GM18511 (cell line): ENCODE measurements at regions not wholly inside any gene's neighbourhood (a gene's known extent, or its start where the extent isn't known, plus 50 kb on each side); places are given as distances from the start of the nearest gene placed in this dataset.
A peak's percentile ranks its signal among the peaks of the same experiment; 100 is the strongest.
"Not testable (repeated sequence)": the region's sequence is repeated elsewhere in the genome, so short reads cannot be mapped to it uniquely, and the experiment has no call there.

Source experiments
- ATAC-seq: cut with Tn5 transposase; IDR thresholded peaks from one replicate; pipeline ENCODE4 v1.9.1; 2021; ENCODE audit warnings: mild to moderate bottlenecking, moderate library complexity; ENCODE audit not compliant: unreplicated experiment

DNA sequence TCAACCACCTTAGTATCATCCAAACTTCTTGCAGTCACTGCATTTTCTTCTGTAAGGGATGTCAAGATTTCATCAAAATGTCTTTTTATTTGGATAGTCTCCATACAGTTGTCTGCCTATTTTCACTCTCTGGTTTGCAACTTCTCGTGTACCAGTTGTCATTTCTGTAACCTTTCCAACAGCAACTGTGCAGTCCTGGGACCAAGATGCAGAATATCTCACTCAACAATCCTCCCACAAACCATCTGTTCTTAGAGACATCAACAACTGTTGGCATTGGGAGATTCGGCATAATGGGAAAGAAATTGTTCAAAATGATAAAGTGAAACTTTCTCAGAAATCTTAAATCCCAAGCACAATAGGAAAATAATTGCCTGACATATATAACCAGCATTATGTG is 933.6 kb upstream of the SLC39A10 start:
- no peak for ATAC-seq

DNA sequence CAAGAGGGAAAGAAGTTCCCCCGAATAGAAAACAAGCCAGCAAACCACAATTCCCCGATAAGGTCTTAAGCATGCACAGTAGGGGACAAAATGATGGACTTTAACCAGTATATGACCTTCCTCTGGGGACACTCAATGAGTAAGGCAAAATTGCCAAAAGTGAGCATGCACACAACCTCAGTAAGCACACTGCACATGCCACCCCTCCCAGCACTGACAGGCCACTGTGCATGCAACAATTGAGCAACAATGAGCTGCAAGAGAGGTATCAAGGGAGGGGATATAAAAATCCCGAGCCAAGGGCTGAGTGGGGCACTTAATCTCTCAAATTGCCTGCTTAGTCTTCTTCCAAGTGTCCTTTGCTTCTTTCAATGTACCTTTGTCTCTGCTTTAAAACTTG is 935.8 kb upstream of the SLC39A10 start:
- no peak for ATAC-seq

DNA sequence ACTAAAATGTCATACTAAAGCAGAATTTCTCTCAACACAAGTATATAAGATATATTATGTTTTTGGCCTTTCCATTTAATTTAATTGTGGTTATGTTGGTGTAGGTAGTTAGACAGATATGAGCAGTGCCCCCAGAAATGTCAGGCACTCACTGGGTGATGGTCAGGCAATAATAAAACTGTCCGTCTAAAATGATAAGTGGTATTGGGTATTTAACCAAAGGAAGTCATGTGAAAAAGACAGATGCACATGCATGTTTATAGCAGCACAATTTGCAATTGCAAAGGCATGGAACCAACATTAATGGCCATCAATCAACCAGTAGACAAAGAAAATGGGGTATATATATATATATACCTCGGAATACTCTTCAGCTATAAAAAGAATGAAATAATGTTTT is 936.6 kb upstream of the SLC39A10 start:
- no peak for ATAC-seq

DNA sequence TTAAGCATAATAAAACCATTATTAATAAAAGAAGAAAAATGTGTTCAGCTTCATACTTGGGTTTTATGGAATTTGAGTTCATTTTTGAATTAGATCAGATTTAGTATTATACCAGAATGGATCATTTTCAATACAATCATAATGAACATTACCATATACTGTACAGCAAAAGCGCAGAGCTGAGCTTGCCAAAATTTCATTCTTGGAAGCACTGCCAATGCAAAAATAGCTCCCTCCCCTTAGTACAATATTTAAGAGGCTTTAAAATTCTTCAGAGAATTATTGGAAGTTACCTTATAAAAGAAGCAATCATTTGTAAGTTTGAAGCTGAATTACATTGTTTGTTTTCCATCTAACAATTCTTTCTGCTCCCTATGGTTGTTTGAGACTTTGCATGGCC is 938.1 kb upstream of the SLC39A10 start:
- ATAC-seq: no peak

DNA sequence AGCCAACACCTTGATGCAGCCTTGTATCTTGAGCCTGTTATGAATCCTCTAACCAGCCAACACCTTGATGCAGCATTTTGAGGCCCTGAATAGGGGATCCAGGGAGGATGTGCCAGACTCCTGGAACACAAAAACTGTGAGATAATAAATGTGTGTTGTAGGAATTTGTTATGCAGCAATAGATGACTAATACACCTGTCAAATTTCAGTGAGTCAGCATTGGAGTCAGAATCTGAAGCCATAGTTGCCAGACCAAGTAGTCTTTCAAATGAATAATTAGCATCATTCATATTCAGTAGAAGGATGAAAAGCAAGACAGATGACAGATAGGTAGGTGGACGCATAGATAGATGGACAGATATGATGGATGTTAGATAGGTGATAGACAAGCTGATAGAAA is 942.5 kb upstream of the SLC39A10 start:
- ATAC-seq: no peak

DNA sequence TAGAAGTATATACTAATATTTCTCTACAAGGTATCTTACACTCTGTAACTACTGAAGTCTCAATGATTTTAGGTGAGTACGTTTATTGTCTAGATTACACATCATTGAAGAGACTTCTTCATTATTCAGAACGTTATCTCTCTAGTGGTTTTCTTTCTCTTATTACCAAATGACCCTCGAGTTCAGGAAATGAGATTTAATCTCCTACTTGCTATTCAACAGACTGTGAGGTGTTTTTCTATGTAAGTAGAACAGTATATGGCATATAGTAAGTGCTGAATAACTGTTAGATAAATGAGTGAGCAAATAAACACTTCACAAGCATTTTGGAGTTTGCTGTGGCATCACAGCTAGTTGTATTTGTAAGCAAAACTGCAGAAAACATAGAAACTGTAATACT is 947.2 kb upstream of the SLC39A10 start:
- ATAC-seq: no peak

DNA sequence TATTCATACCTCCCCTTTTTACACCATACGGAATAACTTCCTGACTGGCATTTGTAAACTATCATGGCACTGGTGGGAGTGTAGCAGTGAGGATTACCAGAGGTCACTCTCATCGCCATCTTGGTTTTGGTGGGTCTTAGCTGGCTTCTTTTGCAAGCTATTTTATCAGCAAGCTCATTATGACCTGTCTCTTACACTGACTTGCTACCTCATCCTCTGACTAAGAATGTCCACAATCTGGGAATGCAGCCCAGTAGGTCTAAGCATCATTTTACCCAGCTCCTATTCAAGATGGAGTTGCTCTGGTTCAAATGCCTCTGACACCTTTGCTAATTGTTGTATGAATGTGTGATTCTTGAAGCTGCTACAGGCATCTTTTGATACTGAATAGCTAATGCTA is 950.8 kb upstream of the SLC39A10 start:
- ATAC-seq: no peak

DNA sequence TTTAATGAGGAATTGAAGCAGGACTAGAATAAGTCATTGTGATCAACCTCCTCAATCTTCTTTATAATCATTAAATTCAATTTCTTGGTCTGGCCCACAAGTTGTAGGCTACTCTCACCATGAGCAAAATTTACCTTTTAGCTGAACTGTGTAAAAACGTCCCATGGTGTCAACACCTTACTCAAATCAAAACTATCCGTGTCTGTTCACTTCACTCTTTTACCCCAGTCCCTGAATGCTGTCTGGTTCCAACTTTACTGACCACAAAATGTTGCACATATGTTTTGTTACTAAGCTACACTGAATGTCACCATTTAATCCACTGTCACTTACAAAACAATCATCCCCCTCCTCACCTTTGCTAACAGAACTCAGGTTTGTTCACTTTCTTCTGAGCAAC is 951.6 kb upstream of the SLC39A10 start:
- ATAC-seq: peak; percentile 68

DNA sequence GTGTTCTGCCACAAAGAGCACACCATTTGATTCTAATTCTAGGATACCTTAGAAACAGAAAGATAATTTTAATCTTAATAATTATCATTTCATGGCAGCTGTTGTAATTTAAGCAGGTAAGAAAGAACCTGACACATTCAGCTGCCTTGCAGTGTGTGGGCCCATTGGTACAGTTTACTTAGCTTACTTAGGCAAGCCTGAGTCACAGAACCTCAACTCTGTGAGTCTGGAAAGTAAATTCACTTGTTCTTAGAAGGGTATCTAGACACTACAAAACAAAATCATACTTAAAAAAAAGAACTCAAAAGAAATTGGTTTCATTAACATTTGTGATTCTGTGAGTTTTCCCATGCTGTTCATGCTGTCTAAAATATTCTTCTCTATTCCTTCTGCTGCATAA is 956.3 kb upstream of the SLC39A10 start:
- no peak for ATAC-seq

DNA sequence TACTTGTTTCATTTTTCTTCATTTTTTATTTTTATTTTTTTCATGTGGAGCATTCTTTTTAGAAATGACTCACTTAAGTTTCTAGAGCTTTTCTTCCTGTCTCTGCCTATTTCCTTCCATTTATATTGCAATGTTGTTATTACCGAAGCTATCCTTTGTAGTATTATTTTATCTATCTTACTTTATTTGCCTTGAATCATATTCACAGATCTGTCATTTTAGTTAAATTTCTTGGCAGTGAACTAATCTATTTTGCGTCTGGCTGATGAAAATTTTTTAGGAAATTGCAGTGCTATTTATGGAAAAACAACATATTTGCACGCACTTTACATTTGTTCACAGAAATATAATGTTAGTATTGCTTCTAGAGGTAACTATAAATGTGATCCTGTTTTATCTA is 956.9 kb upstream of the SLC39A10 start:
- ATAC-seq: no peak

DNA sequence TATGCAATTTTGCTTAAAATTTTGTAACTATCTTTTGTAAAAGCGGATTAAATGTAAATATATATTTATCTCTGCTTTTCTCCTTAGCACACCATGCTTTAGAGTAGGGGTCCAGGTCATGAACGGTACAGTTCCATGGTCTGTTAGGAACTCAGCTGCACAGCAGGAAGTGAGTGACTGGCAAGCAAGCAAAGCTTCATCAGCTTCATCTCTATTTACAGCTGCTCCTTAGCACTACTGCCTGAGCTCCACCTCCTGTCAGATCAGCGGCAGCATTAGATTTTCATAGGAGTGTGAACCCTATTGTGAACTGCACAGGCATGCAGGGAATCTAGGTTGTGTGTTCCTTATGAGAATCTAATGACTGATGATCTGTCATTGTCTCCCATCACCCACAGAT is 959.0 kb upstream of the SLC39A10 start:
- ATAC-seq: no peak

DNA sequence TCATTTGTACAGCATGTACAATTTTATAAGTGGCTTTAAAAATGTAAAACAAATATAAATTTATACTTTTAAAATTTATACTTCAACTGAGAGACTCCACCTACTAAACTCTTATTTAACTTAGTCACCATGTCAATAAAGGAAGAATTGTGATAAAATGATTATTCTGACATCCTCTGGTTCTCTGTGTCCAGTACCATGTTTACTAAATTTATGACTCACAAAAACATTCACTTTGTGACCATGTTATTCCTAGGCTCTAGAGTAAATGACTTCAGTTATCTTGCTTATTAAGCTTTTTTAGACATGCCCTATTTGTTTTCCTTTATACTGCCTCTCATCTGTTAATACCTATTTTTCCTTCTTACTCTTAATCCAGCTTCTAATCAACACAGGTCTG is 959.6 kb upstream of the SLC39A10 start:
- ATAC-seq: no peak

DNA sequence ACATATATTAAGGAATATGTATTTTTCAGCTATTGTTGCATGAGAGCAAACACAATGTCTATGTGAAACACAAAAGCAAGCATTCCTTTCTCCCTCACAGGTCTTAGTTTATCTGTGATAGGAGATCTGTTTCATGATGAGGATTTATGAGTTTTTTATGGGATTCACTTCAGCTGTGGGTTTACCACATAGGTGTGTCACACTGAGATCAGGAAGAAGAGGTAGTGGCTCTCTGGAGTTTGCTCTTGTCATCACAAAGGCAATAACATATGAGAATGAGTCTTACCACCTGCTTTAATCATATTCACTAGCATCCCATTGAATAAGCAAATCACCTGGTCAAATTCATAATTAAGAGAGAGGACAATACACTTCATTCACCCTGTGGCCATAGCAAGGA is 960.3 kb upstream of the SLC39A10 start:
- no peak for ATAC-seq

DNA sequence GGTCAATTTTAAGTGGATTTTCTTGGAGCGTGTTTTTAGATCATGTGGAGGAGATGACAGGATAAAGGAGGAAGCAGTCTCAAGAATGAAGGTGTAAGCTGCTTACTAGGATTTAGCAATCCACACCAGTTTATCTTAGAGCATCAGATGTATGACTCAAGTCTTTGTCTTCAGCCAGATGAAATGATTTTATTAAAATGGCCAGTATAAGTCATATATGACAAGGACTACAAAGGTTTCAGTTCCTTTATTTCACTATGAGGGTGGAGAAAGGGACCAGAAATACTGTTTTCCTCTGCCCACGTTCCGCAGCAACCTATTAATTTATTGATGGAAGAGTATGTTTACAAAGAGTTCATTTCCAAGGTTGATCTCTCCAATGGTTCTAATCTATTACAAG is 970.5 kb upstream of the SLC39A10 start:
- ATAC-seq: no peak

DNA sequence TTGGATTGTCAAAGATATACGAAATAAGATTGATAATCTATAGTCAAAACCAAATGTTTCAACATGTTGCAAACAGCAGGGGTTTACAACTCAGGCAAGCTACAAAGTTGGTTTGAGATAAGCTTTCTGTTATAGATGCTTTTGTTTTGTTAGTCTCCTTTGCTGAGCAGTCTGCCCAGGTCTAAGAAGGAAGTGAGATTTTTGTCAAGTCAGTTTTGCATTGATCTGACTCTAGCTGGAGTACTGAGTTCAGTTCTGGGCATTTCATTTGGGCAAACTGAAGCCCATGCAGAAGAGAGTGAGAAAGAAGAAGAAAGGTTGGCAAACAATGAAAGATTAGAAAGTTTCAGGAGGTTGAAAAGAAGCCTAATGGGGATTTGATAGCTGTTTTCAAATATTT is 983.0 kb upstream of the SLC39A10 start:
- ATAC-seq: peak; percentile 57

DNA sequence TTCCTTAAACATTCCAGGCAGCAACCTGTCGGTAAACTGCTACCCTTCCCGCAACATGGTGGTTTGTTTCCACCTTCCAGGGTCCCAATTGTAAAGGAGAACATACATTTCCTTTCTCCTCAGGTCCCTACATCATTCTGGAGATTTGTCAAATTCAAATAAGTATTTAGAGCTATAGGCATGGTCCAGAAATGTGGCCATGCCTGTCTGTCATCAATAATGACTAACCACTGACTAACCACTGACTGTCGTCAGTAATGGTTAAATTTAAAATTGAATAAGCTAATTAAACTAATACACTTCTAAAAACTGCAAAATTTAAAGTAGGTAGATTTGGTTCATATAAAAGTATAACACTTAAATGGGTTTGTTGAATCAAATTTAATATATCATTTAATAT is 984.0 kb upstream of the SLC39A10 start:
- ATAC-seq: no peak

DNA sequence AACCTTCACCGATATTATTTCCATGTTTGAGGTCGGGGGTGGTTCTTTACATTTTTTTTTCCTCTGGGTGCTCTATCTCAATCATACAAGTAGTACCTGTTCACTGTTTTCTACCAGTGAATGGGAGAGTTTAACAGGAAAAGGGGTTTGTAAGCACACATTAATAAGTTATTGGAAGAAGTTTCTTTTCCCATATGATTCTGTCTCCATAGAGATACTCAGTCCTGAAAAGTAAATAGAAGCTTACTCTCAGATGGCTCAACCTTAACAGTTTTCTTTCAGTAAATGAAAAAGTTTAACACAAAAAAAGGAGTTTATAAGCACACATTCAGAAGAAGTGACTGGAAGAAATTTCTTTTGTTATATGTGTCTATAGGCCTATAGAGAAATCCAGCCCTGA is 995.6 kb upstream of the SLC39A10 start:
- ATAC-seq: no peak

DNA sequence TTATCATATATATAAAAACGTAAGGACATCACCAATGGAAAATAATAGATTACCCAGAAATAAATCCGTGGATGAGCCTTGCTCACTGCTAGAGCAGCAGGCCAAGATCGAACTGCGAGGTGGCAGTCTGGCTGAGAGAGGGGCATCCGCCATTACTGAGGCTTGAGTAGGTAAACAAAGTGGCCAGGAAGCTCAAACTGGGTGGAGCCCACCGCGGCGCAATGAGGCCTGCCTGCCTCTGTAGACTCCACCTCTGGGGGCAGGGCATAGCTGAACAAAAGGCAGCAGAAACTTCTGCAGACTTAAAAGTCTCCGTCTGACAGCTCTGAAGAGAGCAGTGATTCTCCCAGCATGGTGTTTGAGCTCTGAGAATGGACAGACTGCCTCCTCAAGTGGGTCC is 1018.0 kb upstream of the SLC39A10 start:
- ATAC-seq: not testable (repeated sequence)

DNA sequence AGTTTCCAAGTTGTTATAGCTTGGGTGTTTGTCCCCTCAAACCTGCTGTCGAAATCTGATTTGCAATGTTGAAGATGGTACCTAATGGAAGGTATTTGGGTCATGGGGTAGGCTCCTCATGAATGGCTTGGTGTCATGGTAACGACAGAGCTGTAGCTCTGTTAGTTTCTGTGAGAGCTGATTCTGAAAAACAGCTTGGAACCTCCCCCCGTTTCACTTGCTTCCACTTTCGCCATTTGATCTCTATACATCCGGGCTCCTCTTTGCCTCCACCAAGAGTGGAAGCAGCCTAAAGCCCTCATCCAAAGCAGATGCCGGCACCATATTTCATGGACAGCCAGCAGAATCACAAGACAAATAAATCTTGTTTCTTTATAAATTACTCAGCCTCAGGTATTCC is 1035.1 kb upstream of the SLC39A10 start:
- no peak for ATAC-seq

DNA sequence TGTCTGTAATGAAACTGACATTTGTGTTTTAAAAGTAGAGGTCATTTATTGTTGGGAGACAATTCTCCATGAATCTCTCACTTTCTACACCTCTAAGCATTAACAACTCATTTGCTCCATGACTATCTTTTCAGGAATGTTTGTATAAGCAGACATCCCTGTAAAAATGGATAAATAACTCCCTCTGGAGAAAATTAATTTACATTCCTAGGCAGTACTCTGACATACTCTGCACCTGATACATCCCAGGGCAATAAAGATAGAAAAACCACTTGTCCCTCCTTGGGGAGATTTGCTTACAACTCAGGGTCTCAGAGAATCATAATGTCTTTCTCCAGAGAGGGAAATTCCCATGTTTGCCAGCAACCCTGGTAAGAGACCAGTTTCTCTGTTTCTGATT is 1037.7 kb upstream of the SLC39A10 start:
- no peak for ATAC-seq

DNA sequence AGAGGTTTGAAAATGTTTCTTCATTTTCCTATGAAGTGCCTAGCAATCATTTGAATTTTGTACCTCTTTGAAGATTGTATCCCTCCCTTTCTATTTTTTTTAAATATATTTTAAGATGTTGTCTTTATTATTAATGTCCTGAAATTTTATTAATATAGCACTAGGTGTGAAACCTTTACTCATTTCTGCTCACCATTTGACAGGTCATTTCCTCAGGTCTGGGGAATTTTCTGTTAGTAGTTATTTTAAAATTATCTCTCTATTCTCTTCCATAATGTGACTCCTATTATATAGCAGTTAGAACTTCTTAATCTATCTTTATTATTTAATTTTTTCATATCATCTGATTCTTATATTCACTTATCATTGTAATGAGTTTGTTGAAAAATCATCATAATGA is 1038.6 kb upstream of the SLC39A10 start:
- ATAC-seq: no peak

DNA sequence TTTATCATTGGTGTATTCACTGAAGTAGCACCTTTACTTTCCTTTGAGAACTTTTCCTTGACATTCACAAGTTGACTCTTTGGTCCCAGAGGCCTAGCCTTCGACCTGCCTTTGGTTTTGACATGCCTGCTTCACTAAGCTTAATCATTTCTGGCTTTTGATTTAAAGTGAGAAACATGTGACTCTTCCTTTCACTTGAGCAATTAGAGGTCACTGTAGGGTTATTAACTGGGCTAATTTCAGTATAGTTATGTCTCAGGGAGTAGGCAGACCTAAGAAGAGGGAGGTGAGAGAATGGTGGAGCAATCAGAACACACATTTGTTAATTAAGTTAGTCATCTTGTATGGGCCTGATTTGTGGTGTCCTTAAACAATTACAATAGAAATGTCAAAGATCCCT is 1040.7 kb upstream of the SLC39A10 start:
- peak; percentile 86 for ATAC-seq

DNA sequence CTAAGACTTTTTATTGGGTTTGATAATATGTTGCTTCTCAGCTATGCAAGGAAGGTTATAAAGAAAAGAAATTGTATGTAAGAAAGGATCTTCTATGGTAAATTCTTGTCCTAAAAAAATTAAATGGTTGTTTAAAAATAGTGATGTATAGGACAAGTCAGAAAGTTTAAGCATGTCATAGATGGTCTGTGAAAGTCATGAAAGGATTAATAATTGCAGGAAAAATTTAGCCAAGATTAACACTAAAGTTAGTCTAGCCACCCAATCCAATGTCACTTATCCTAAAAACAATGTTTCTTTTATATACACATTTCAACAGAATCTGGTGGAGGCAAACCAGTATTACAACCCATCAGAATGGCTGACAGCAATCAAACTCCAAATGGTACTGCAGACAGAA is 1046.7 kb upstream of the SLC39A10 start:
- no peak for ATAC-seq

DNA sequence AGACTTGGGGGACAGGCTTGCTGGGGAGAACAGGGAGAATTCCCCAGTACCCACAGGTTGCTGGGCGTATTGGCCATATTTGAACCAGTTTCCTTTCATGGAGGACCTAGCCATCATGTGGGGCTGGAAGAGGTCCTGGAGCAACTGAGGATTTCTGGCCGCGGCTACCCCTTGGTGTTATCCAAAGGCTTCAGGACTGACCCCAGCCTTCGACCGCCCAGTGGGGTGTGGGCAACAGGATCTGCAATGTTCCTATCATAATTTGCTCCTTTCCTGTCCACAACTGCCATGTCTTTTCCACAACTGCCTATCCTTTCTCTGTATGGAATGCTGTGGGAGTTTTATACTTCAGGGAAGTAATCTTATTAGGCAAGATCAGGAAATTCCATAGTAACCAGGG is 1053.6 kb upstream of the SLC39A10 start:
- ATAC-seq: no peak
